ENCODE measurements at regions not wholly inside any gene's neighbourhood (a gene's known extent, or its start where the extent isn't known, plus 50 kb on each side); places are given as distances from the start of the nearest gene placed in this dataset.

DNA sequence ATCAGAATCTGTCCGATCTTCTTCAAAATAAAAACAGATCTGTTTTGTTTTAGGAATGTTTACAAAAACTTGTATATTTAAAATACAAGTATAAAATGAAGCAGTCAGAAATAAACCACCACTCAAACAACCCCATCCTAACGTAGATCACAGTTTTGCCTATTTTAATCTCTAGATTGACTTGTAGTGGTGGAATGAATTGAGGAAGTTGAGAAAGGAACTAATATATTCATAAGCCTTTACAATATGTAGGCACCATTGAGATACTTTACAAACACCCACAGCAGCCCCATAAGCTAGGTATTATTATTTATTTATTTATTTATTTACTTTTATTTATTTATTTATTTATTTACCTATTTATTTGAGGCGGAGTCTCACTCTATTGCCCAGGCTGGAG is 52.3 kb upstream of the KLF3 start:
- 76 to 80% methylated on average over 3 of the region's 3 CpGs for WGBS, 2 donors
- TF ChIP-seq, protein P1, sequence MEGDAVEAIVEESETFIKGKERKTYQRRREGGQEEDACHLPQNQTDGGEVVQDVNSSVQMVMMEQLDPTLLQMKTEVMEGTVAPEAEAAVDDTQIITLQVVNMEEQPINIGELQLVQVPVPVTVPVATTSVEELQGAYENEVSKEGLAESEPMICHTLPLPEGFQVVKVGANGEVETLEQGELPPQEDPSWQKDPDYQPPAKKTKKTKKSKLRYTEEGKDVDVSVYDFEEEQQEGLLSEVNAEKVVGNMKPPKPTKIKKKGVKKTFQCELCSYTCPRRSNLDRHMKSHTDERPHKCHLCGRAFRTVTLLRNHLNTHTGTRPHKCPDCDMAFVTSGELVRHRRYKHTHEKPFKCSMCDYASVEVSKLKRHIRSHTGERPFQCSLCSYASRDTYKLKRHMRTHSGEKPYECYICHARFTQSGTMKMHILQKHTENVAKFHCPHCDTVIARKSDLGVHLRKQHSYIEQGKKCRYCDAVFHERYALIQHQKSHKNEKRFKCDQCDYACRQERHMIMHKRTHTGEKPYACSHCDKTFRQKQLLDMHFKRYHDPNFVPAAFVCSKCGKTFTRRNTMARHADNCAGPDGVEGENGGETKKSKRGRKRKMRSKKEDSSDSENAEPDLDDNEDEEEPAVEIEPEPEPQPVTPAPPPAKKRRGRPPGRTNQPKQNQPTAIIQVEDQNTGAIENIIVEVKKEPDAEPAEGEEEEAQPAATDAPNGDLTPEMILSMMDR (IDR thresholded peaks at IDR 0.05), result no peak
- TF ChIP-seq POLR2A (IDR thresholded peaks at IDR 0.05), result no peak
- DNase-seq, result no peak
- no peak overlapping the region for H3K4me3 ChIP-seq (replicated peaks in 1 of 3)
- H3K27me3 ChIP-seq, result no peaks in the 10 kb centered on the region
- H3K9me3 ChIP-seq, result no peaks in the 10 kb centered on the region
- intact Hi-C loops (cut with DNase I), result no loop called here
- no peaks in the 10 kb centered on the region for H3K36me3 ChIP-seq
- H3K27ac ChIP-seq, result peak overlapping the region in 1 of 3 donors; percentile 34
- H3K4me1 ChIP-seq, result peaks cover 25 to 47% of the 10 kb centered on the region in 2 donors

DNA sequence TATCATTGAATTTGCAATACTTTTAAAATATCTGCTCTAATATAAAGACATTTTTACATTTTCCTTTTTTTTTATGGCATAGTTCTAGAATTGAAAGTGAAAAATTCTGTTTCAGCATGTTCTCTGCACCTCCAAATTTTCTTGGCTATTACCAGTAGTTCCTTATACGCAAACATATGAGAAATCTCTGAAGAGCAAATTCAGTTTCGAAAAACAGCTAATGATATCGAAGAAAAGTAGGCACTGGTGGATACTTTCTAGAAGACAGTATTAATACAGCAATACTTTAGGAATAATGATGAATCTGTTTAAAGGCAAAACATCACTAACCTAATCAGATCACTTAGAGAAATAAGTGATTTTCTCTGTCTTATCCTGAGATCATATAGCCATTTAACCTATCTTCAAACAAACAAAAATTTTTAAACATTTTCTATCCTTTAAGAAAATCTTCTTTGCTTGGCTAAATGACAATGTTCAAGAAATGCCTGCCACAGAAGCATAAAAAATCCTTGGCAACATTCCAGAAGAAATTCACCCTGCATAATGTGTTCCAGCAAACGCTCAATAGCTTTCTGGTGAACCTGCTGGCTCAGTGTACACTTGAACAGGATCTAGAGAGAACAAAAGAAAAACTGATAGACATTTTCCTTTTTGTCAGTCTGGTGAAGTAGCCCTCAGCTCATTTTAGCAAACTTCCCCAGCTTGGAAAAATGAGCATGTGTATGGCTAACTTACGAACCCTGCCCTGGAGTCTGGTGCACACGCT is 51.2 kb upstream of the KLF3 start:
- intact Hi-C loops (cut with DNase I), result no loop called here
- Histone ChIP-seq H3K9me3 (no peaks in the 10 kb centered on the region), H3K4me3 (replicated peaks in 1 of 3) (no peak overlapping the region), H3K36me3 (no peaks in the 10 kb centered on the region), H3K4me1 (peaks cover 25 to 46% of the 10 kb centered on the region in 2 donors), H3K27ac (peak overlapping the region; percentile 13 to 34 (median 33)), H3K27me3 (no peaks in the 10 kb centered on the region)
- WGBS, 2 donors, result 47 to 50% methylated on average over 6 of the region's 6 CpGs
- no peak for TF ChIP-seq POLR2A (IDR thresholded peaks at IDR 0.05)
- DNase-seq, result peak; percentile 27 to 42
